Keratinocyte (primary cell): ENCODE measurements at regions not wholly inside any gene's neighbourhood (a gene's known extent, or its start where the extent isn't known, plus 50 kb on each side); places are given as distances from the start of the nearest gene placed in this dataset.

Source experiments
- DNase-seq: peaks from one replicate; pipeline ENCODE4 v3.0.0-alpha.2; 2011; ENCODE audit warnings: low read depth, missing footprints, low spot score
- FAIRE-seq: peaks from 2 replicates; lab custom pipeline; 2011; peaks lifted over from hg19 to GRCh38; lab: Jason Lieb, UNC
- H2AFZ ChIP-seq: 2 replicates; pipeline ENCODE4 v1.6.0; 2012; ENCODE audit warnings: low read length, control low read depth, inconsistent platforms; ENCODE audit not compliant: control insufficient read depth
- H3K27ac ChIP-seq: 2 replicates; pipeline ENCODE4 v1.5.1; 2011; ENCODE audit warnings: low read length; ENCODE audit not compliant: control insufficient read depth, insufficient read depth
- H3K27me3 ChIP-seq: 3 replicates; pipeline ENCODE4 v1.6.0; 2011; ENCODE audit warnings: low read length; ENCODE audit not compliant: control insufficient read depth, insufficient read depth; ENCODE audit errors: extremely low read depth
- H3K36me3 ChIP-seq, 2 experiments: 2 replicates in 1 of 2; 3 replicates in 1 of 2; pipeline ENCODE4 v1.5.1; 2011; ENCODE audit warnings: low read length in 2 of 2, mild to moderate bottlenecking in 1 of 2; ENCODE audit not compliant: control insufficient read depth in 2 of 2, insufficient read depth in 2 of 2; ENCODE audit errors: extremely low read depth in 1 of 2
- H3K4me1 ChIP-seq: 3 replicates; pipeline ENCODE4 v1.5.1; 2011; ENCODE audit warnings: low read length; ENCODE audit not compliant: control insufficient read depth, insufficient read depth; ENCODE audit errors: extremely low read depth
- H3K4me2 ChIP-seq: 3 replicates; pipeline ENCODE4 v1.6.0; 2011; ENCODE audit warnings: low read depth, low read length; ENCODE audit not compliant: control insufficient read depth, insufficient read depth; ENCODE audit errors: extremely low read depth
- H3K4me3 ChIP-seq, 3 experiments: fragments of 200-600 bp in 1 of 3; sonication (generic) in 1 of 3; 2 replicates in 2 of 3; 3 replicates in 1 of 3; pipeline ENCODE4 v1.5.1; 2011 to 2016; ENCODE audit warnings: low read length in 3 of 3, mild to moderate bottlenecking in 3 of 3, control low read depth in 2 of 3, inconsistent platforms in 1 of 3, low read depth in 1 of 3, mixed read lengths in 1 of 3, mixed run types in 1 of 3, moderate library complexity in 1 of 3; ENCODE audit not compliant: control insufficient read depth in 2 of 3, insufficient read depth in 2 of 3; ENCODE audit errors: extremely low read depth in 1 of 3
- H3K79me2 ChIP-seq: 2 replicates; pipeline ENCODE4 v1.6.0; 2012; ENCODE audit warnings: low read length; ENCODE audit not compliant: control insufficient read depth, insufficient read depth
- H3K9ac ChIP-seq: 3 replicates; pipeline ENCODE4 v1.6.0; 2011; ENCODE audit warnings: low read length; ENCODE audit not compliant: control insufficient read depth, insufficient read depth; ENCODE audit errors: extremely low read depth
- H3K9me1 ChIP-seq: 3 replicates; pipeline ENCODE4 v1.6.0; 2011; ENCODE audit warnings: low read length; ENCODE audit not compliant: control insufficient read depth, insufficient read depth; ENCODE audit errors: extremely low read depth
- H3K9me3 ChIP-seq: 2 replicates; pipeline ENCODE4 v1.5.1; 2012; ENCODE audit warnings: low read depth, low read length; ENCODE audit not compliant: control insufficient read depth
- H4K20me1 ChIP-seq: 3 replicates; pipeline ENCODE4 v1.6.0; 2011; ENCODE audit warnings: low read length; ENCODE audit not compliant: control insufficient read depth, insufficient read depth; ENCODE audit errors: extremely low read depth
- CTCF ChIP-seq, 3 experiments: IDR thresholded peaks in 1 of 3; conservative IDR thresholded peaks in 1 of 3; optimal IDR thresholded peaks in 1 of 3; 2 replicates in 2 of 3; 3 replicates in 1 of 3; pipeline versions ENCODE3 to v1.5.1; 2011; ENCODE audit warnings: low read length in 3 of 3, mild to moderate bottlenecking in 3 of 3, moderate library complexity in 2 of 3, control low read depth in 1 of 3, inconsistent platforms in 1 of 3; ENCODE audit not compliant: insufficient read depth in 2 of 3; ENCODE audit errors: extremely low read depth in 1 of 3
- EZH2 ChIP-seq: IDR thresholded peaks from one replicate; pipeline ENCODE4 v1.6.1; 2012; ENCODE audit warnings: inconsistent platforms, mild to moderate bottlenecking, low read length, moderate library complexity
- dilution Hi-C: fragments of 300-500 bp; cut with MboI; formaldehyde crosslinking; loops from one replicate; pipeline ENCODE4 v1.7.0; 2020; ENCODE audit warnings: low sequenced_read_pairs; ENCODE audit not compliant: extremely low pct_ligation_motif_present

DNA sequence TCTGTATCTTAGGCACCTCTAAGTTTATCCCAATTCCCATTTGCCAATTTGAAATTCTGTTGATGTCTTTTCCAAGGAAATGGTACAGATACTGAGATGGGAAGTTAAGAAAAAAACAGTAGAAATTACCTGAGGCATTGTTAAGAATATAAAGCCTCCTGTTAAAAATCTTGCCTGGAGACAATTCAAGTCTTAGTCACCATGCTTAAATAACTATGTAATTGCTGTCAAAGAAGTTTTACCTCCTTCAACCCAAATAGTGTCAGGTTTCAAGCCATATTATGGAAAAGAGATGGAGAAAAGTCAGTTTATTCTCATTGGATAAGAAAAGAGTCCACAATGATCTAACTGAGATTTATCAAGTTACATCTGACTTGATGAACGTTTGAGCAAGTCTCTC is 974.7 kb downstream of the GALC start:
- no peaks in the 10 kb centered on the region for H3K79me2 ChIP-seq
- H3K4me3 ChIP-seq = no peak overlapping the region
- H3K9ac ChIP-seq = no peak overlapping the region
- H3K4me1 ChIP-seq = peaks cover 3% of the 10 kb centered on the region
- no peaks in the 10 kb centered on the region for H3K27me3 ChIP-seq
- no peak for FAIRE-seq
- no peaks in the 10 kb centered on the region for H3K9me3 ChIP-seq
- no peak for TF ChIP-seq CTCF (optimal IDR thresholded peaks at IDR 0.05 in 1 of 3, IDR thresholded peaks at IDR 0.05 in 1 of 3, conservative IDR thresholded peaks at IDR 0.05 in 1 of 3; ENCODE audit: extremely low read depth in 1 of 3, insufficient read depth in 2 of 3, low read length in 3 of 3)
- TF ChIP-seq EZH2 = no peak
- H2AFZ ChIP-seq = no peak overlapping the region
- H3K9me1 ChIP-seq = no peaks in the 10 kb centered on the region
- dilution Hi-C loops = no loop called here
- no peak overlapping the region for H3K4me2 ChIP-seq
- no peak for DNase-seq
- no peaks in the 10 kb centered on the region for H4K20me1 ChIP-seq
- H3K36me3 ChIP-seq = no peaks in the 10 kb centered on the region
- H3K27ac ChIP-seq = no peak overlapping the region

DNA sequence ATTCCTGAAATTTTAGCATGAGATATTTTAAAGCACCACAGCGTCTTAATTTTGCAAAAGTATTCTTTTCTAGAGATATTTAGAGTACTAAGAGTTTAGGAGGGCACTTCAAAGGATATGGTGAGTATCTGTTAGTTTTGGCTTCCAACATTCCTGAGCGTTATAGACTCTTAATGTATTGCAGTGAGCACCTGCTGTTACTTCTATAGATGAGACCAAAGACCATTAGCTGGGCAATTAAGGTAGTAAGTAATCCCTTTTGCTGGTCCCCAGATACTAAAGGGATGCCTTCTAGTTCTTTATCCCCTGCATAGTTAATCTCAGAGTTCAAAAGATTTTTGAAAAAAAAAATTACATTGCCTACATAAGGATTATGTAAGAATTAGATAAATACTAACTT is 975.6 kb downstream of the GALC start:
- Histone ChIP-seq H3K4me1 (peaks cover 3% of the 10 kb centered on the region), H2AFZ (no peak overlapping the region), H3K36me3 (no peaks in the 10 kb centered on the region), H4K20me1 (no peaks in the 10 kb centered on the region), H3K27me3 (no peaks in the 10 kb centered on the region), H3K4me3 (no peak overlapping the region), H3K27ac (no peak overlapping the region), H3K9ac (no peak overlapping the region), H3K4me2 (no peak overlapping the region), H3K9me1 (no peaks in the 10 kb centered on the region), H3K79me2 (no peaks in the 10 kb centered on the region), H3K9me3 (no peaks in the 10 kb centered on the region)
- FAIRE-seq (no peak), DNase-seq (no peak)
- no peak for TF ChIP-seq CTCF (optimal IDR thresholded peaks at IDR 0.05 in 1 of 3, IDR thresholded peaks at IDR 0.05 in 1 of 3, conservative IDR thresholded peaks at IDR 0.05 in 1 of 3; ENCODE audit: extremely low read depth in 1 of 3, insufficient read depth in 2 of 3, low read length in 3 of 3)
- TF ChIP-seq EZH2 = no peak
- dilution Hi-C loops = no loop called here
